Femur (tissue), 1 donor: ENCODE measurements at regions not wholly inside any gene's neighbourhood (a gene's known extent, or its start where the extent isn't known, plus 50 kb on each side); places are given as distances from the start of the nearest gene placed in this dataset.
"Not testable (repeated sequence)": the region's sequence is repeated elsewhere in the genome, so short reads cannot be mapped to it uniquely, and the experiment has no call there.

Experiments
- DNase-seq: peaks from one replicate; pipeline ENCODE4 v3.0.0-alpha.2; 2017

DNA sequence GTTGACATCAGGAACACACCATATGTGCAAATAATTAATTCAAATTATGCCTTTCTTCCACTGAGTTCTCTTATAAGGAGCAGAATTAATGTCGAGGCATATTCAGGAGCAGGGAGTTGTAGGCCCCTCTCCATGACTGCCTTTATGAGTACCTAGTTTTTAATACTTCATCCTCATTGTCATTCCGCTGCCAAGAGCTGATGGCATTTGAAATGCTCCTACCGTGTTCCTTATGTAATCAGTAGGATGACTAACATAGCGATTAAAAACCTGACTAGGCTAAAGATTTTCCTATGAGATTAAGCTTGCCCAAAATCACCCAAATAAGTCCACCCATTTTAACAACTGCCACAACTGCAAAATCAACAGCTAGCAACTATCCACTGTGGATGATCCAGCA is 220.6 kb downstream of the DHX15 start:
- no peak for DNase-seq

DNA sequence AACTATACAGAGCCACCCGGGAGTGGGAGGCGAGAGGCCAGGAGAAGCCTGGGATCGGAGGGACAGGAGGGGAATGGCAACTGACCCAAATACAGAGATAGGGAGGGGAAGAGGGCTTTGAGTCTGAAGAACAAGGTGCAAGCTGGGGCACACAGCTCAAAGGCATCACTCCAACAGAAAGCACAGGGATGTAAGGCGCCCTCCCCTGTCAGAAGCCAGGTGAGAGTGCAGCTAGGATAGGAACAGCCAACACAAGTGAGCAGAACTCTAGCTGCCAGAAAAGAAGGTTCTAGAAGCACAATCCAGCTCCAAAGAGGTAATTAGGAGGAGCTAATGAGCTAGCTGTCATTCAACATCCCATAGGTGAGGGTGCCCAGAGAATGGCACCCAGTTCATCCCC is 232.2 kb downstream of the DHX15 start:
- DNase-seq = no peak

DNA sequence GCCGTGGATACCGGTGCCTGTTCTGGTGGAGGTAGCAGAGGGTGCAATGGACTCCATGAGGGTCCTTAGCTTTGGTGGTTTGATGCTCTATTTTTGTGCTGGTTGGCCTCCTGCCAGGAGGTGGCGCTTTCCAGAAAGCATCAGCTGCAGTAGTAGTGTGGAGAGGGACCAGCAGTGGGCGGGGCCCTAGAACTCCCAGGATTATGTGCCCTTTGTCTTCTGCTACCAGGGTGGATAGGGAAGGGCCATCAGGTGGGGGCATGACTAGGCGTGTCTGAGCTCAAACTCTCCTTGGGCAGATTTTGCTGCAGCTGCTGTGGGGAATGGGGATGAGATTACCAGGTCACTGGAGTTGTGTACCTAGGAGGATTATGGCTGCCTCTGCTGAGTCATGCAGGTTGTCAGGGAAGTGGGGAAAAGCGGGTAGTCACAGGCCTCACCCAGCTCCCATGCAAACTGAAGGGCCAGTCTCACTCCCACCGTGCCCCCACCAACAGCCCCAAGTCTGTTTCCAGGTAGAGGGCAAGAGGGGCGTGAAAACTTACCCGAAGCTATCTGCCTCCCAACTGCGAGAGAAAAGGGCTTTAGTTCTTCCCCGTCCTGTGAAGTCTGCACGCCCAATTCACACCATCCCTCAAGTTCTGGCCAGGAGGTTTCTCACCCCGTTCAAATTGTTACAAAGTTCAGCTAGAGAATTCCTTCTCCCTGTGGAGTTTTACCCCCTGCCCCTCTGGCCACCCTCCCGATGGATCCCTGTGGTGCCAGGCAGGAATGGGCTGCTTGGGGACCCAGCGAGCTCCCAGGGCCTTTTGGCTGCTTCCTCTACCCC is 235.0 kb downstream of the DHX15 start:
- not testable (repeated sequence) for DNase-seq

DNA sequence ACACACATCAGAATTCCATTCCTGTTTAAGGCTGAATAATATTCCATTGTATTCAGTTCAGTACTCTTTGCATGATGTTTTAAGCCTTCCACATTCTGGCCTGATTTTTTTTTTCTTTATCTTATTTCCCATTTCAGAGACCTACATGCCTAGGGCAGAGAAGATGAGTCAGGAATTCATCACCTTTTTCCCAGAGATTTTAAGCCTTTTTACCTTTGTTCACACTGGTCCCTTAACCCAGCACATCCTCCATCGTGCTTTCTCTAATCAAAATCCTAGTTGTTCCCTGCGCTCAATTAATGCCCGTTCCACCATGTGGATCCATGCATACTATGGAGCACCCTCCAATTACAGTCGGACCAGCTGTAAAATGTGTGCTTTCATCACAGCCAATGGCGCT is 245.1 kb downstream of the DHX15 start:
- DNase-seq = no peak

DNA sequence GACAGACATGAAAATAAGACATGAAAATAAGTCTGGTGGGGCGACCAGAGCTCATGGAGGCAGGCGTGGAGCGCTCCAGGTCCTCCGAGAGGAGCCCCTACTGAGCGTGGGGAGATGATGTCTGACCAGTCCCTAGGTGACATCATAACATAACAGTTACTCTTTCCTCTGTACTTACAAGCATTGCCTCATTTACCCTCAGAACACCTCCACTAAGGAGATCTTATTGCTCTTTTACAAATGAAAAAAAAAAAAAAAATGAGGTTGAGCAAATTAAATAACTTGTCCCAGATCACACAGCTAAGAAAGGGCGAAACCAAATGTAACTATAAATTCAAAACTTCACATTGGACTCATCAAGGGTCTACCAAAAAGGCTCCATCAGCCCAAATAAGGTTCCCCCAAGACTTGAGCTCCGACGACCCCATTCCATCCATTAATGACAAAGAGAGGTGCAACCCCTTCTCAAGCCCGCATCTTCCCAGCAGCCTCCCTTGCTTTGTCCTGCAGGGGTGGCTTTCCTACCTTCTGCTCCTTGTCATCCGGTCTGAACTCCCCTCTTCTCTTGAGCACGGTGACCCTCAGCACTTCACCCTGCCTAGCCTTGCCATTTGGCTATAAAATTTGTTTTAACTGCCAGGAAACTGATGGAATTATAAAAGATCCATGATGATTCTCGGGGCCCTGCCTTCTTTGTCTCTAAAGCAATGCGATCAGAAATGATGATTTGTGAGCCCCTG is 246.7 kb downstream of the DHX15 start:
- no peak for DNase-seq

DNA sequence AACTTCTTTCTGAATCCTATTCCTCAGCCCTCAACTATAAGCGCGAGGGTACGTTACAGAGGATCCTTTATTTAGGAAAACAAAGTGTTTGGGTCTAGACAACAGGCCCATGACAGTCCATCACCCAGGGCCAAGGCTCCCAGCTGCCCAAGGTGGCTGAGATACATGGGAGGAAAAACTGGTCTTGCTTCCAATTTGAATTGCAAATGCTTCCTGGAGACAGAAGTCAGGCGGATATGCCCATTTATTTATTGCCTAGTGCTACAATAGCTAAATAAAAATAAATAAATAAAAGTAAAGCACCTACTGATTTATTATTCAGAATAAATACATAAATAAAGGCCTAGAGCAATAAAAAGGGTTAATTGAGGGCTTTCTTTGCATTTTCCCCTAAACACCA is 248.7 kb downstream of the DHX15 start:
- DNase-seq = no peak

DNA sequence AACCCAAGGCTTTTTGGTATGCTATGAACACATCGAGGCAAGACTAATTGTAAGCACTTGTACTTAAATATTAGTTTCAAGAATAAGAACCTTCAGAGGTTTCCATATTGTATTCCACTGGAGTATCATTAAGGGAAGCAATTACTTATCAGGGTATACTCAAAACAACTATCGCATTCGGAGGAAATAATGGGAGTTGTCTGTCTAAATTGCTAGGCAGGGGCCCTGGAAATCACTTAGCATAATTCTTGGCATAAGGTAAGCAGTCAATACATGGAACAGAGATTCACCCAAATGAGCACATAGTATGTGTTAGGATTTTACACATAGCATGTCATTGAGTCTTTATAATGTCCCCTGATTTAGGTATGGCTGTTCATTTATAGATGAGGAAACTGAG is 249.4 kb downstream of the DHX15 start:
- DNase-seq = no peak

DNA sequence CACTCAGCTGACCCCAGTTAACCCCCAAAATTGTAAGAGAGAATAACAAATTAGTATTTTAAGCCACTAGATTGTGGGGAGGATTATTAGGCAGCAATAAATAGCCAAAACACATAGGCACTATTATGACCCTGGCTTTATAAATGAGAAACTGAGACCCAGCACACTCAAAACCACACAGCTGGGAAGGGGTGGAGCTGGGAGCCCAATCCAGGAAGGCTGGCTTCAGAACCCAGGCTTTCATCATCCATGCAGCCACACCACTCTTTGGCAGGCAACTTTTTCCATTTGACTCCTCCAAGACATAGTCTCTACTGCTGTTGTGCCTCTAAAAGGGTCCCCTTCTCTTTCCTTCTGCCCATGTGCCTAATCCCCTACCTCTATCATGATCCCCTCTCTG is 253.8 kb downstream of the DHX15 start:
- no peak for DNase-seq

DNA sequence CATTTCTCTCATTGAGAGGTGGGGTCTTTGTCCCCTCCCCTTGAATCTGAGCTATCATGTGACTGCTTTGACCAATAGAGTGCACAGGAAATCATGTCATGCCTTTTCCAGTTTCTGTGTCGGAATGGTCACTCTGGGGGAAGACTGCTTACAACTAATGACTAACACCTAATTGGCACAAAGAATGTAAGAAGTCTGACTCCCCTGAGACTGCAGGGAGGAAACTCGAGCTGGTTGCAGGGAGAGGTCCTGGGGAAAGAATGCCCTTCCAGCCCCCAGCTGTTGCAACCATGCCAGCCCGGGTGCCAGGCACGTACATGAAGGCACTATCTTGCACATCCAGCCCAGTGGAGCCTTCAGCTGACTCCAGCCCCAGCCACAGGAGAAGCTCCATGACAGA is 254.2 kb downstream of the DHX15 start:
- DNase-seq = no peak

DNA sequence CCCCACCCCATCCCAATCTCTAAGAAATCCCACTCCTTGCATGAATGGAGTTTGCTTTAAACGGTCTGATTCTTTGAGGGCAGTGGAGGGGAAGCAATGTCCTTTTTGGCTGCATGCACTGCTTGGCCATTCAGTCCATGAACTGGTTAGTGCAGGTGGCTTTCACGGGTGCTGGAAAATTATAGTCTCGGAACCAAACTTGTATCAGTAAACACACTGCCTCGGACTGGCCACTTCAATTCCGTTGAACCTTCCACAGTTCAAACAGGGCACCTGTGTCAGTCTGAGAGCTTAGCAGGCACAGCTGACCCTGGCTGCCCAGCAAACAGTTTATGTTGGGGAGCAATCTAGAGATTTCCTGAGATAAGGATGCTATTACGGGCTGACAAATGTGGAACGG is 255.6 kb downstream of the DHX15 start:
- no peak for DNase-seq

DNA sequence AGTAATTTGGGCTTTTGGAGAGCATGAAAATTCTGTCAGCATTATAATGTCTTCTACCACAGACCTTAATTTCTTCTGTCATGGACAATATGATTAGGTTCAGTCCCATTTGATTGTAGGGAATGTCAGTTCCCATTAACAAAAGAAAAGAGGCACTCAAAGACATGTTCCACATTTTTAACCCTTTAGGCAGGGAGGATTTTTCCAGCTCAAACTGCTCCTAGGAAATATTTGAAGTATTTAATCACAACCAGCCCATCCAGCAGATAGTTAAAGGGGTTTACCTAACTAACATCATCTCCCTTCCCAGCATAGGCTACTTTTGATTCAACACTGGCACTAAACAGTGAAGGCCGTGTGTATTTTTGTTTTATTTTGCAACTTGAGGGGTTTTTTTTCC is 256.0 kb downstream of the DHX15 start:
- no peak for DNase-seq

DNA sequence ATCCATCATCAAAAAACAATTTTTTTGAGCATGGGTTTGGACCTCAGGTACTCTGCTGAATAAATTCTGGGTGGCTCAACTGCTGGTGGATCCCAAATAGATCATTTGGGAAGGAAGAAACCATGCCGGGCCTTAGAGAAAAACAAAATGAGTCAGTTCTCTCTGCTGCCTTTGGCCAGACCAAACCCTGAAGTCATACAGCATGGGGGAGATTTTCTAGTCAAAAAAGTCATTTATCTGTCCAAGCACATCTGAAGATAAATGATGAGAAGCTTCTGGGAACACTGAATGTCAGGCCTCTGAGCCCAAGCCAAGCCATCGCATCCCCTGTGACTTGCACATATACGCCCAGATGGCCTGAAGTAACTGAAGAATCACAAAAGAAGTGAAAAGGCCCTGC is 261.4 kb downstream of the DHX15 start:
- no peak for DNase-seq

DNA sequence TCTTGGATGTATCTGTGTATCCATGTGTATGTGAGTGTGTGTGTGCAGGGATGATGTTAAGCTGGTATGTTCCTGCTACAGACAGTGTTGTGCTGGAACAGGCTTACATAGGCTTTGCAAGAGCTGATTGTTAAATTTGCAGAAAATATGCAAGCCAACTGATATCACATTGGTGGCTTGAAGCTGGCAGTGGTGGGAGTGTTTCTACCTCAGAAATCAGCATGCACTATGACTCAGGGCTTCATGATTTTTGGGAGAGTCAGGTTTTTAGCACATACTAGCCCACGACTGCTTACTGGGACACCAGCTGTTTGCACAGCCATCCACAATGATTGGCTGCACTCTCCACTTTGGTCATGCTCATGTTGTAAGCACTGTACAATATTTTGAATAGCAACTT is 261.8 kb downstream of the DHX15 start:
- DNase-seq = no peak

DNA sequence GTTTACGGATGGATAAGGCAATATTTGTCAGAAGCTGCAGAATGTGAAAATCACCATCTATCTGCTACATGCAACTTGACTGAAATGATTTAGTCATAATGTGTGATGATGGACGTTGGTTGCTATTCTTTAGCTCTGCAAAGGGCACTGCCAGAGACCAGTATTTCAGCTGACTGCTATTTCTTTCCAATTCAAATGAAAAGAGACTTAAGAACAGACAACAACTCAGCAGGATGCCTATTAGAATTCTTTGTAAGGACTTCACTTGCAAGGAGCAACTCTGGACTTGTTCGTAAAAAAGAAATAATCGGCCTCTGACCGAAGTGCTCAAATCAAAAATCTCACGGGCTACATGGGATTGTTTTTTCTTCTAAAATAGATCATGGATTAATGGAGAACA is 262.7 kb downstream of the DHX15 start:
- DNase-seq = no peak

DNA sequence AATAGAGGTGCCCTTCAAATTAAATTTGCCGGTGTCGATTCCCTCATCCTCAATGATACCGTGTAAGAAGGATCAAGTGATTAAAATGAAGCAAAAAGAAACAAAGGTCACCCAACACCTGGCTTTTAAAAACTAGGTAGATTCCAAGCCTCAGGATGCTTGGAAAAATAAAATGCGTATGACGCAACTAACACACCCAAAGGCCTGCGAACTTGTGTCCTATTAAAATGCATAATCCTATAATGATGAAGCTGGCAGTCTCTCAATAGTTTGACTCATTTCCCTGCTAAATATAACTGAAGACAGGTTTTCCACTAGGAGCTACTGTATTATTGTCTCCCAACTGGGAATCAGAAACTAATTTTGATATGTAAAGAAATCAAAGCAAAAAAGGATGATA is 263.2 kb downstream of the DHX15 start:
- DNase-seq = no peak

DNA sequence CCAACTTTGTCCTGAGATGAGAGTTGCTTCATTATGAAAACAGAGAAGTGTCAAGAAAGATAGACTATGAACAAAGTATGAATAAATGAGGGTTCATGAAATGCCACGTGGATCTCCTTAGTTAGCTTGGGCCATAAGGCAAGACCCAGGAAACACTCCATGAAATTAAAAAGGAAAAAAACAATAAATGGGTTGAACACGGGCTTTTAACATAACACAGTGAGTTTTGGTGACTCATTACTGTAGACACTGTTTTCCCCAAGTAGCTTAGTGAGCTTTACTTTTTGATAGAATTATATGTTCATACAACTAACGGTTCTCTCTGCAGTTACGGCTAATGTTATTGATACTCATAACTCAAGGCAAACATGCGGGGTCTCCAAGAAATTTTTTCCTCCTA is 265.0 kb downstream of the DHX15 start:
- DNase-seq = no peak

DNA sequence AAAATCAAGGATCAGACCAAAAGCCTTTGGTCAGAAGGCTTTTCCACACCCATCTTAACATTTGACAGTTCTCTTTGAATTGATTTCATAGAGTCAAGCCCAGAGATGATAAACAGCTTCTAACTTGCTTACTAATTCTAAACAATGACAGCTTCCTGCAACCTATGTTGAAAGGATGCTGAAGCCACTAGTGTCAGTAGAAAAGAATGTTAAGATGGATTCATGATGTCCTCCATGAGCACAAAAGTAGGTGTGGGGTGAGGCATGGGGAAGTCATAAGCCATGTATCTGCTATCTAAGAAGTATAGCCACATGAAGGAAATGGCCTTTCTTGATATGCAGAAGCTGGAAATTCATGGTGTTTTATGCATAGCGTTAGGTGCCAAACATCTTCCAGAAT is 269.3 kb downstream of the DHX15 start:
- no peak for DNase-seq

DNA sequence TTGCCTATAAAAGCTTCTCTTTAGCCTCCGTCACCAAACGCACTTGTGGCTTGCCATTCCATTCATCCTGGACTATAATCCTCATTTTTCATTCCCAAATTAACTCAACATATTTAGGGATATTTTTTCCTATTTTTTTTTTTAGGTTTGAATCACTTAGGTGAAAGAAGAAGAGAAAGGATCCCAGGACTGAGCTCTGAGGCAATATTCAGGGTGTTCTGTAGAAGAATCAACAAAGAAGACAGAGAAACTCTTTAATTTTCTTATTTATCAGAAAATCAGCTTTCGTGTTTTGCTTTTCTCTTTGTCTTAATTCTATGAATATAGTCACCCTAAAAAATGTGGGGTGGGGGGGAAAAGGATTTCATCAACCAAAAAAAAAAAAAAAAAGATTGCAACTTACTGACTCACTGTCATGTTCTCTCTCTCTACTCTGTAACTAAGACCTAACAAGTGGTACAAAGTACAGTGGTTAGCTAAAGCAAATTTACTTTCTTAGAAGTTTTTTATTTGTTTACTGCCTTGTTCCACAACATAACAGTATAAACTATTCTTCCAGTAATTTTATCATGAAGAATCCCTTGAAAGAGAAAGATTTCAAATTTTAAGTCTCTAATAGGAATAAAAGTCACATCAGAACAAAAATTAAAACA is 272.0 kb downstream of the DHX15 start:
- no peak for DNase-seq

DNA sequence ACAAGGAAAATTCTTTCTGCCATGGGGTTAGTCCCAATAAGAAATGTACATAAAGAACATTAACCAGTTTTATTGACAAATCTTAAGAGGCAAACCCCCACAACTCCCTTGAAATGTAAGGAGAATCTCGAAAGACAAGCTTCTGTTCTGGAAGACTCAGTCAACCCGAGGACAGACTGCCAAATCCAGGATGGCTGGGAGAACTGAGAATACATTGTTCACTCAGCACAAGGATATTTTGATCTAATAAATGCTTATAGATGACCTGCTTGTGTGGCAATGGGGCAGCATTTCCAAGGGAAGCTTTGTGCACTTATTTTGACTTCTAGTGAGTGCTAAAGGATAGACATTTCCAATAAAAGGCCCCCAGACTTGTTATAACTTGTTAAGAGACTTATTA is 280.4 kb downstream of the DHX15 start:
- DNase-seq = no peak

DNA sequence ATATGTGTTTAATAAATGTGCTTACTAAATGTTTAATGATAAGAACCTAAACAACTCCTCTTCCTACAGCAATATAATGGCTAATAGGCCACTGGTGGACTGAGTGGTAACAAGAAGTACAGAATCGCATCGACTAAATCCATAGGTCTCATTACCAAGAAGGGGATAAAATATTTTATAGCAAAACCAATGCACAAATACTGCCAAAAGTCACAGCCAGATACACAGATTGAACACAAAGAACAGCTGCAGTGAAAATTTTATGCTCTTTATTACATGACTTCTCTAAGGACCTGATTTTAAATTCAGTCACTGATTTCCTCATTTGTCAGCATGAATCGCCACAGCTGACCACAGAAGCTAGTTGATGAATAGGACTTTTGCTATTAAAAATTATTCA is 285.4 kb downstream of the DHX15 start:
- DNase-seq = no peak

DNA sequence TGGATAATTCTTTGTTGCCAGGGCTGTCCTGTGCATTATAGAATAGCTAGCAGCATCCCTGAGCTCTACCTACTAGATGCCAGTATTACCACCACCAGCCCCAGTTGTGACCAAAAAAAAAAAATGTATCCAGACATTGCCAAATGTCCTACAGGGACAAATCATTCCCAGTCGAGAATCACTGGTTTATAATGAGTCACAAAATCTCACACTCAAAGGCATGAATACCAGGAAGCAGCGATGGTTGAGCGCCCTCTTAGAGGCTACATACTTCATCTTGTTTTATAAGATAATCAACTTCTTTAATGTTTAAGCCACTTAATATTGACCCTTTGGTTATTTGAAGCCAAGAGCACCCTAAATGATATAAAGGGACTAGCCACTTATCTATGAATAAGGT is 297.3 kb downstream of the DHX15 start:
- DNase-seq = no peak

DNA sequence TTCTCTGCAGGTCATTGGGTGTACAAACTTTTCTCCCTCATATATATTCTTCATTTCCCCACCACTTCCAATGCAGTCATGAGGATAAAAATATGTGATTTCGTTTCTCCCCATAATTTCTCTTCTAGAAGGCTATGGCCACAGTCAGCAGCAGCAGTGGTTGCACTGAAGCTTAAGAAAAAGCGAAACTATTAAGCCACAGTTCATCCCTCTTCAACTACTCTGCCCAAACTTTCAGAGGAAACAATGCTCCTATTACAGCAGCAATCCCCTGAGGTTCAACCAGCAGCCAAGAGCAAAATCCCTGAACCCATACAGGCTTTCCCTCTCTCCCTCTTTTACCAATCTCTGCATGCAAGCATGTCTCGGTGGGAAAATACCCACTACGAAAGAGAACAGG is 298.6 kb downstream of the DHX15 start:
- no peak for DNase-seq

DNA sequence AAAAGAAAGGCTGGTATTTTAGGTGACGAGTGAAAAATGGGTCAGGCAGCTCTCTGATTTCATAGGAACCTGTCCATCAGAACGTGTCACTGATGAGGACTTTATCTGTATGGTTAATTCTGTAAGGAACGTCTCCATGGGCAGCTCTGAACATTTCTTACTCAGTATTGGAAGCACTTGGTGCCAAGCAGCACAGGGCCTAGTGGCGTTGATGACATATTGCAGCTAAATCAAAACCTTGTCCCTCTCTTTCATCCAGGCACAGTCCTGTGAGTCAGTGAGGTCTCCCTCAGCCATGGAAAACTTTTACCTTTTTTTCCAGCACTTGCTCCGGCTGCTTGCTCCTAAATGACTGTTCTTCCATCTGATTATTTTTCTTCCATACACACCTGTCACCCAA is 301.9 kb downstream of the DHX15 start:
- DNase-seq = no peak

DNA sequence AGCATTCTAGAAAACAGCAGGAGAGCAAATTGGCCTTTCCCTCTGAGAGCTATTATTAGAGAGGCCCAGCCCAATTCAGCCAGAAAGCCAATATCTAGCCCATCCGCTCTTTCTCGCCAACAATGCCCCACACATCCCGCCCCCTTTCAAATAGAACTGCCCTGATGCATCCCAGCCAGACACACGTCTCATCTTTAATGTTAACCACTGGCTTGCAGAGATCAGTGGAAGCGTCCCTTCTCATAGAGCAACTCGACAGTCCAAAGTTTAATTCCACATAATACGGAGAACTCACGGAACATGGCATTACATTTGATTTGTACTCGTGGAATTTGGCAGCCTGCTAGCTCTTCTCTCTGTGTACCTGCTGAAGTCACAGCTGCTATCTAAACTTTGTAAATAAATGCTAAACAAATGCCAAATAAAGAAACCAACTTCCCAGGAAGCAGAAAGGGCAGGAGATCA is 304.4 kb downstream of the DHX15 start:
- DNase-seq = no peak
